ENCODE measurements at regions not wholly inside any gene's neighbourhood (a gene's known extent, or its start where the extent isn't known, plus 50 kb on each side); places are given as distances from the start of the nearest gene placed in this dataset.
A peak's percentile ranks its signal among the peaks of the same experiment; 100 is the strongest.
"Not testable (repeated sequence)": the region's sequence is repeated elsewhere in the genome, so short reads cannot be mapped to it uniquely, and the experiment has no call there.

DNA sequence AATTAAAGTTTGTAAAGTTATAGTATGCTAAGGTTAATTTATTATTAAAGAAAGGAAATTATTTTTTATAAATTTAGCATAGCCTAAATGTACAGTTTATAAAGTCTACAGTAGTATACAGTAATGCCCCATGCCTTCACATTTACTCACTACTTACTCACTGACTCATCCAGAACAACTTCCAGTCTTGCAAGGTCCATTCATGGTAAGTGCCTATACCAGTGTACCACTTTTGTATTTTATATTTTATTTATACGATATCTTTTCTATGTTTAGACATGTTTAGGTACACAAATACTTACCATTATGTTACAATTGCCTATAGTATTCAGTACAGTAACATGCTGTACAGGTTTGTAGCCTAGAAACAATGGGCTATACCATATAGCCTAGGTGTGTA is 95.1 kb upstream of the GRIN2B start:
- TF ChIP-seq MAZ (IDR thresholded peaks at IDR 0.05; ENCODE audit: borderline replicate concordance, low read depth, low read length), result no peak
- TF ChIP-seq KDM5A (IDR thresholded peaks at IDR 0.05), result no peak
- no peak for TF ChIP-seq ZC3H11A (IDR thresholded peaks at IDR 0.05)
- TF ChIP-seq GATA3 (IDR thresholded peaks at IDR 0.05; ENCODE audit: borderline replicate concordance), result no peak
- no peak for TF ChIP-seq EHF (CRISPR knock-in tag; IDR thresholded peaks at IDR 0.05)
- no peak for TF ChIP-seq CHD2 (IDR thresholded peaks at IDR 0.05; ENCODE audit: low read length, partially characterized antibody)
- no peak for TF ChIP-seq RCOR1 (IDR thresholded peaks at IDR 0.05; ENCODE audit: low read depth, low read length)
- TF ChIP-seq CEBPB (IDR thresholded peaks at IDR 0.05), result no peak
- no peak for TF ChIP-seq TFCP2L1 (CRISPR knock-in tag; IDR thresholded peaks at IDR 0.05)
- TF ChIP-seq HOXA7 (CRISPR knock-in tag; IDR thresholded peaks at IDR 0.05), result no peak
- FAIRE-seq, result no peak

DNA sequence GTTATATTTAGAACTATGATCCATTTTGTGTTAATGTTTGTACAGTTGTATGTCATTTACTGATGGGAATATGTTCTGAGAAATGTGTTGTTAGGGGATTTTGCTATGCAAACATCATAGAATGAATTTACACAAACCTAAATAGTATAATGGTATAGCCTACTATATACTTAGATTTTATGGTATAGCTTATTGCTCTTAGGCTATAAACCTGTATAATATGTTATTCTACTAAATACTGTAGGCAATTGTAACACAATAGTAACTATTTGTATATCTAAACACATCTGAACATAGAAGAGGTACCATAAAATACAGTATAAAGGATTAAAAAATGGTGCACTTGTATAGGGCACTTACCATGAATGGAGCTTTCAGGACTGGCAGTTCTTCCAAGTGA is 105.4 kb upstream of the GRIN2B start:
- no peak overlapping the region for H3K4me3 ChIP-seq
- H3K4me1 ChIP-seq, result no peaks in the 10 kb centered on the region
- FAIRE-seq, result no peak
- no peaks in the 10 kb centered on the region for H3K9me3 ChIP-seq
- POLR2A ChIA-PET, result no interaction called here
- ATAC-seq, result no peak
- CTCF ChIA-PET, result no interaction called here
- H3K27ac ChIP-seq, result no peak overlapping the region
- TF ChIP-seq ELK1 (IDR thresholded peaks at IDR 0.05; ENCODE audit: low read depth, low read length) (no peak), KDM5A (IDR thresholded peaks at IDR 0.05) (no peak)
- DNase-seq (ENCODE audit: low read depth in 1 of 2, low spot score in 1 of 2), result no peak
- no peak overlapping the region for H3K4me2 ChIP-seq

More for the DNA sequence above, 95.1 kb upstream of the GRIN2B start:
- Histone ChIP-seq H3K27ac (no peak overlapping the region), H3K4me2 (no peak overlapping the region), H3K9me3 (no peaks in the 10 kb centered on the region), H3K4me3 (no peak overlapping the region), H3K4me1 (no peaks in the 10 kb centered on the region)
- POLR2A ChIA-PET, result no interaction called here
- DNase-seq (ENCODE audit: low read depth in 1 of 2, low spot score in 1 of 2) (no peak), ATAC-seq (no peak)
- 16% methylated on average over 1 of the region's 1 CpG for WGBS (ENCODE audit: missing lambda C conversion rate)
- CTCF ChIA-PET, result no interaction called here

DNA sequence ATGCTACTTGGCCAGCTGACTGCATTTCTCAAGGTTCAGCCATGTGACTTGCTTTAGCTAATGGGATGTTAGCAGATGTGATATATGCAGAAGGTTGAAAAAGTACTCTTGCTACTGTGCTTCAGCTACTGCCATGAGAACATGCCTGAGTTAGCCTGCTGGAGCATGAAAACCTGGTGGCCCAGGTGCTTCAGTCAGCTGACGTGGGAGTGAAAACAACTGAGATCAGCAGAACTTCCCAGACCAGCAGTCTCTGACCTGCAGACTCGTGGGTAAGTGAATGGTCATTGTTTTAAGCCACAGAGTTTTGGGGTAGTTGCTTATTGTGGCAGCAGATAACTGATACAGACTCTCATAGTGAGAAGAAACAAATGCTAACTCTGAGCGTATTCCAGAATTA is 118.6 kb upstream of the GRIN2B start:
- WGBS (ENCODE audit: missing lambda C conversion rate), result 49% methylated on average over 3 of the region's 3 CpGs
- no peak for TF ChIP-seq MYC (IDR thresholded peaks at IDR 0.05; ENCODE audit: borderline replicate concordance, low read length)
- TF ChIP-seq MAZ (IDR thresholded peaks at IDR 0.05; ENCODE audit: borderline replicate concordance, low read depth, low read length), result no peak
- no peak for TF ChIP-seq REST (IDR thresholded peaks at IDR 0.05)
- TF ChIP-seq NFE2L2 (conservative IDR thresholded peaks at IDR 0.05; ENCODE audit: low read length), result no peak
- no peak for TF ChIP-seq SMC3 (IDR thresholded peaks at IDR 0.05)
- no peak for TF ChIP-seq FOSB (CRISPR knock-in tag; IDR thresholded peaks at IDR 0.05)
- no peak for TF ChIP-seq HDAC2 (IDR thresholded peaks at IDR 0.05)
- no peak for TF ChIP-seq MAX (IDR thresholded peaks at IDR 0.05)
- TF ChIP-seq ZC3H11A (IDR thresholded peaks at IDR 0.05), result no peak
- TF ChIP-seq RFX5 (IDR thresholded peaks at IDR 0.05), result no peak
- no peak for TF ChIP-seq EP300 (IDR thresholded peaks at IDR 0.05)
- no peak for TF ChIP-seq PHF8 (IDR thresholded peaks at IDR 0.05; ENCODE audit: borderline replicate concordance, low read depth)
- ChIA-PET POLR2A (no interaction called here), CTCF (no interaction called here)
- Histone ChIP-seq H3K4me2 (no peak overlapping the region), H3K4me1 (no peaks in the 10 kb centered on the region), H3K9me3 (no peaks in the 10 kb centered on the region), H3K27ac (no peak overlapping the region), H3K4me3 (no peak overlapping the region)
- DNase-seq (ENCODE audit: low read depth in 1 of 2, low spot score in 1 of 2) (no peak), FAIRE-seq (no peak), ATAC-seq (no peak)

GRCh38 chr12:14101556-14101955 is 120.2 kb upstream of the GRIN2B start:
- H3K9me3 ChIP-seq; ATAC-seq; H3K4me3 ChIP-seq; DNase-seq (ENCODE audit: low read depth in 1 of 2, low spot score in 1 of 2); H3K4me2 ChIP-seq; FAIRE-seq; H3K4me1 ChIP-seq; POLR2A ChIA-PET: not testable (repeated sequence)
- WGBS (ENCODE audit: missing lambda C conversion rate), result 78% methylated on average over 1 of the region's 1 CpG
- CTCF ChIA-PET, result interaction anchor here (0.9 to 1.0 kb wide), 2 partner anchors 9 to 49 kb away, joined by 3 read pairs; no protein-coding TSS in a partner anchor
- H3K27ac ChIP-seq, result 0 out of 6 replicates have a peak overlapping the region, but pooled peaks of 1 of the 2 experiments have one; percentile 33
